Stimulated activated CD8-positive, alpha-beta memory T cell treated with anti-CD3 and anti-CD28 coated beads, Interleukin-15, amount 100 ng/mL, for 1 hour (primary cell): ENCODE measurements at regions not wholly inside any gene's neighbourhood (a gene's known extent, or its start where the extent isn't known, plus 50 kb on each side); places are given as distances from the start of the nearest gene placed in this dataset.
"Not testable (repeated sequence)": the region's sequence is repeated elsewhere in the genome, so short reads cannot be mapped to it uniquely, and the experiment has no call there.

Experiments used
- DNase-seq: peaks from one replicate; pipeline ENCODE4 v3.0.0-alpha.2; 2020; ENCODE audit warnings: low read depth

DNA sequence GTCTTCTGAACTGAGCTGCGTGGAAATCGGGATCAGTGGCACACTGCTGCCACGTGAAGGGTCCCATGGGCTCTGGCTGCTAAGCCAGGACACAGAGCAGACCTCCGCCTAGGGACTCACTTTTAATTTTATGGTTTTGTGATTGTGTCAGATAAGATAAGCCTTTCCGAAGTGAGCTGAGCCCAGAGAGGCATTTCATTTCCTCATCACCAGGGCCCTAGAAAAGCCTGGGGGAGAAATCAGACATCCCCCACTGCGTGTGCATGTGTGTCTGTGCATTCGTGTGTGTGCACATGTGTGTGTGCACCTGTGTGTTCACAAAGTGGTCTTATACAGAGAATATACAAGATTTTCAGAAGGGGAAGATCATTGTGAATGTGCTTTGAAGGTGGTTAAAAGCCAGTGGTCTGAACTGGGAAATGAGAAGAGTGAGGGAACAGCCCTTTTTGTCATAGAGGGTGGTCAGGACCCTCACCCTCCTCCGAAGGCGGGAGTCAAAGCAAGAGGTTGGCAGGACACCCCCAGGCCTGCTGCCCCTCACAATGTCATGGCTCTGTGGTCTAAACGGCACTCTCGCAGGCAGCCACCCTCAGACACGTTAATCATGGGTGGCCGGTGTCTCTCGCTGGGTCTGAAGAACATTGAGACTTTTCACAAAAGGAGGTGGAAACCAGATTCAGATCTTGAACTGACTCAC lies 176.1 kb upstream of the PFKP start:
- DNase-seq, result no peak

DNA sequence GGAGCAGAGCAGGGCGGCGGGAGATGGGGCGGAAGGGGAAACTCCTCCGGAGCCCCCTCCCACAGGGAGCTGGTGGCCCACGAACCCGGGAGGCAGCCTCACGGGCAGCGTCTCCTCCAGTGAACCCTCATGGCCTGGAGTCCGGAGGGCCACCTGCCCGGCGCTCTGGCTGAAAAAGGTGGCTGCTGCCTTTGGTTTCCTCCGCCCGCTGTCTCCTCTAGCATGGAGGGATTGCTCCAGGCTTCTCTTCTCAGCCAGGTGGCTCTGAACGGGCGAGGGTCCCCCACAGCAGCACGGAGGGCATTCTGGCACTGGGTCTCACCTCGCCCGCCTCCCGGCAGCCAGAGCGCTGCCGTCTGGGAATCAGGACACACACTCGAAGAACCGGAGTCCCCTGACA lies 177.3 kb upstream of the PFKP start:
- no peak for DNase-seq

DNA sequence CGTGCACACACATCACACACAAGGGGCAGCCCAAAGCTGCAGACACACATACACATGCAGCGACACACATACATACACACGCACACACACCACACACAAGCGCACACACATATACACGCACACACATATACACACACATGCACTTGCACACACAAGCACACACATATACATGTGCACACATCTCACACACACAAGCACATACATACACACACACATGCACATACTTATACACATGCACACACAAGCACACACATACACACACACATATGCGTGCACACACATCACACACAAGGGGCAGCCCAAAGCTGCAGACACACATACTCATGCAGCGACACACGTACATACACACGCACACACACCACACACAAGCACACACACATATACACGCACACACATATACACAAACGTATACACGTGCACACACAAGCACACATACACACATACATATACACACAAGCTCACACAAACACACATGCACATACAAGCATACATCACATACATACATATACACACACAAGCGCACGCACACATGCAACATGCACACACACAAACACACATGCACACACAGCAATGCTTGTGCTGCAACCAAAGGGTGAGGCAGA lies 178.8 kb upstream of the PFKP start:
- DNase-seq, result no peak

DNA sequence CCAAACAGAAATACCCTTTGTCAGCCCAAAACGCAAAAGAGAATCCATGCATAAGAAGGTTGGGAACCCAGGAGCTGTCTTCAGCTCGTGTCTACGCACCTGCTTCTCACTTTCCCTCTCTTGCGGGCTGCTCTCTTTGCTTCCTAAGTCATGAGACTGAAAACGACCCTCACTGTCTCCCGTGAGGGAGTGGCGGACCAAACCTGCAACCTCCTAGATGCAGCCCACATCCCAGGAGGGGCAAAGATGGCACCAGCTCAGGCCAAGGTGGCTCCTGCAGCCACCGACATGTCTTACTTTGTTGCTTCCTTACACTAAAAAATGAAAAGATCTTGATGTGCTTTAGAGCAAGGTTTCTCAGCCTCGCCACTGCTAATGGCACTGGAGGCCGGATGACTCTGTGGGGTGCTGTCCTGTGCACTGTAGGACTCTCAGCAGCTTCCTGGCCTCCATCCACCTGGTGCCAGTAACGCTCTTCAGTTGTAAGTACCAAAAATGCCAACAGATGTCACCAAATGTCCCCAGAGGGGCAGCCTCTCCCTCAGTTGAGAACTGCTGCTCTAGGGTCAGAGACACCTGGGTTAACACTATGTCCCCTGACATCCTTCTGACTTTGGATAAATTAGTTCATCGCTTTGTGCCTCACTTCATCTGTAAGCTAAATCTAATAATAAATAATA lies 179.8 kb upstream of the PFKP start:
- no peak for DNase-seq

- no peak for DNase-seq
Observed at GRCh38 chr10:2886662-2887061, 180.7 kb upstream of the PFKP start.

DNA sequence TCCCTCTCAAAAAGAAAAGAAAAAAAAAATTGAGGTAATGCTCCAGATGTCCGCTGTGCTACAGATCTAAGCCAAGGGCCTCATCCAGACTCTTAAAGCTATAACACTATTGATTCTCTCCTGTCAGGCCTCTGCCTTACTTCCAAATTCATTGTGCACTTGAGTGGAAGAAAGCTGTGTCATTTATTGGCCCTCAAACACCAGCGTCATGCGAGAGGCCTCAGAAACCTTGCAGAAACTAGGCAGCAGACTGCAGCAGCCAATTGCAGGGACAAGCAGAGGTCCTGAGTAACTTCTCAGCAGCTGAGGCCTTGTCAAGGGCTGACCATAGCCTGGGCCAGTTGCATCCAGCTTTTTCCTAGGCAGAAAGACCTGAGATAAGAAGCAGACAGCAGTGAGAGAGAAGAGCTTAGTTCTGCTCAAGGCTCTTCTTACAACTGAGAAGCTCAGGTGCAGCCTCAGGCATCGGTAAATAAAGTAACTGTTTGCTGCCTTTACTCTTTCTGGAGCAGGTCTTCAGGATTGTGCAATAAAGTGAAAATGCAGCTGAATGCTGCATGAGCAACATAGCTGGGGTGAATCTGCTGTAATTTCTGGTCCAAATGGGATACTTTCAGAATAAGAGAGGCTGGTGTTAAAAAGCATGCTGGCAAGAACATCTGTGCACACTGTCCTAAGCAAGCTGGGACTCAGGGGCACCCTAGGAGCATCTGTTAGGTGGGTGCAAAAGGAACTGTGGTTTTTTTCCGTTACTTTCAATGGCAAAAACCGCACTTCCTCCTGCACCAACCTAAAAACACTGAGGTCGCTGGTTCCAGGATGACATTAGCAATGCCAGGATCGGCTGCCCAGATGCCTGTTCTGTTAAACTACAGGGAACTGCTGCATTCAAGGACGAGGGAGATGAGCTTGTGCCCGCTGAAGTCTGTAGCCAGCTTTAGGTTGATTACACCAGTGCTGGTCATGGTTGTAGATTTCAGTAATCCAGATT lies 181.8 kb upstream of the PFKP start:
- DNase-seq, result no peak

DNA sequence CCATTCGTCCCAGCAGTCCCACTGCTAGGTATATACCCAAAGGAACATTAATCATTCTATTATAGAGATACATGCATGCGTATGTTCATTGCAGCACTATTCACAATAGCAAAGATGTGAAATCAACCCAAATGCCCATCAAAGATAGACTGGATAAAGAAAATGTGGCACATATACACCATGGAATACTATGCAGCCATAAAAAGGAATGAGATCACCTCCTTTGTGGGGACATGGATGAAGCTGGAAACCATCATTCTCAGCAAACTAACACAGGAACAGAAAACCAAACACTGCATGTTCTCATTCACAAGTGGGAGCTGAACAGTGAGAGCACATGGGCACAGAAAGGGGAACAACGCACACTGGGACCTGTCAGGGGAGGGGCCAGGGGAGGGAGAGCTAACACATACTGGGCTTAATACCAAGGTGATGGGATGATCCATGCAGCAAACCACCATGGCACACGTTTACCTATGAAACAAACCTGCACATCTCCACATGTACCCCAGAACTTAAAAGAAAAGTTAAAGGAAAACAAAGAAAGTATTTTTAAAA lies 183.3 kb upstream of the PFKP start:
- DNase-seq, result not testable (repeated sequence)

GRCh38 chr10:2883238-2883637 lies 184.1 kb upstream of the PFKP start:
- DNase-seq, result no peak

GRCh38 chr10:2882628-2883027 lies 184.7 kb upstream of the PFKP start:
- no peak for DNase-seq

GRCh38 chr10:2881720-2882620 lies 185.4 kb upstream of the PFKP start:
- DNase-seq, result no peak

GRCh38 chr10:2880050-2880449 lies 187.3 kb upstream of the PFKP start:
- DNase-seq, result not testable (repeated sequence)

DNA sequence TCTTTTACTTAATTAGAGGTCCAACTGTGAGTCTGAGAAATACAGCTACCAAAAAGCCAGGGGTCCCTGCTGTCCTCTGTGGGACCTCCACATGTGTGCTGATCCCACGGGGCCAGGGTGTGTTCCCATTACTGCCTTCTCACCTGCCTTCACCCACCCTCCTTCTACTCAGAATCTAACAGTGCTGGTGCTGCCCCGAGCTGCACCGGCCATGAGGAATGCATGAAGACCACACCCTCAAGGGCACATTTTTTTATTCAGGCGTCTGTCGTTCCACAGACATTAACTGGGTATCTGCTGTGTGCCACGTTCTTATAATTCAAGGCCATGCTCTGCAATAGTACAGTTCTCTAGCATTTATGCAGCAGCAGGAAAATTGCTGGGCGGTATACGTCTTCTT lies 188.5 kb upstream of the PFKP start:
- DNase-seq, result no peak

DNA sequence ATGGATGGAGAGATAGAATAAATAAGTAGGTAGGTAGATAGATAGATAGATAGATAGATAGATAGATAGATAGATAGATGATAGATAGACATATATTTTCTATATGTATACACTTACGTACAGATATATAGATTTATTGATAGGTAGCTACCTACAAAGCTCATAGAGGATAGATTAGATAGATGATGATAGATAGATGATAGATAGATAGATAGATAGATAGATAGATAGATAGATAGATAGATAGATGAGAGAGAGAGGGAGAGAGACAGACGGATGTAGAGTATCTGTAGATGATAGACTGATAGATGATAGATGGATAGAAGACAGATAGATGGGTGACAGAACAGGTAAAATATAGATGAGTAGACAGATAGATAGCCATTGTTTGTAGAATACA lies 191.3 kb upstream of the PFKP start:
- DNase-seq, result no peak

DNA sequence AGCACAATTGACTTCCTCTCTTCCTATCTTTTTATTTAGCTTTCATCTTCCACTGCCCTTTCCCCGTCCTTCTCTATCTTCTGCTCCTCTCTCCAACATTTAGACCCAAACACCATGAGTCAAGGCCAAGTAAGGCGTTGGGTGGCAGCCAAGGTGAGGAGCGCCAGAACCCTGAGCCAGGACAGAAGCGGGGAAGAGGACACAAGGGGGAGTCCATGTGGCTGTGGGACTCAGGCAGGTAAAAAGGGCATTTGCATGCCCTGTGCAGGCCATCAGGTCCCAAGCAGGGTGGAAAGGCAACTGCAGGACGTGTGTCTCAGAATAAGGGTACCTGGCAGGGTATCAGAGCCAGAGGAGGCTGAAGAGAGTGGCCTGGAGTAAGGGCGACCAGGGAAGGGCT lies 192.4 kb upstream of the PFKP start:
- no peak for DNase-seq

DNA sequence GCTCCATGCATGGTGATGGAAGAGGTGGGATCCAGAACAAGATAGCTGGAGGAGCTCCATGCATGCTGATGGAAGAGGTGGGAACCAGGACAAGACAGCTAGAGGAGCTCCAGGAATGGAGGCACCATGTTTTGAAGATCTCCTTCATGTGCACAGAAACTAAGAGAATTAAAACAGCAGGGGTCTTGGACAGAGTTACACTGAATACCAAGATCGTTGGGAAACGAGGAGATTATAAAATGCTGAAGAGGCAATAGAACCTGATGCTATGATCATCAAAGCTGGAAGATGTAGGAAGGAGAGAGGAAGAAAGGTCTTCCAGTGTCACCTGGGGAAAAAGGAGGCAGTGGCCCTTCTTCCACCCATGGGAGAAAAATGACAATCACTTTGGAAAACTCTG lies 193.6 kb upstream of the PFKP start:
- no peak for DNase-seq

- no peak for DNase-seq
Observed at GRCh38 chr10:2871673-2872219, 195.6 kb upstream of the PFKP start.

DNA sequence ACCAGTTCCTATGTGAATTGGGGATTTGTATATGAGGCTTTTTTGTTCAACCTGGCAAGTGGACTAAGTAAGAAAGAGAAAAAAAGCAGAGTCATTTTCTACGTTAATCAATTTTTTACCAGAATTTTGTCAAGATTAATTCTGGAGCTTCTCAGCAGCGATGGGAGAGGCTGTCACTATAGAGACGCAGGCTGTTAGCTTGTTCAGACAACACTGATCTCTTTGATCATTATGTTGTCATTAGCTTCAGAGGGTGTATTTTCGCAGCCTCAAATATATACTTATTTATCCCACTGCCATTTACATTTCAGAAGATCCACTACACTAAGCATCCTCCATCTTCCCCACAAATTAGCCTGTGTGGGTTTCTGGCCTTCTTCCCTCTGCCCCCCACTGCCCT lies 196.7 kb upstream of the PFKP start:
- DNase-seq, result no peak

DNA sequence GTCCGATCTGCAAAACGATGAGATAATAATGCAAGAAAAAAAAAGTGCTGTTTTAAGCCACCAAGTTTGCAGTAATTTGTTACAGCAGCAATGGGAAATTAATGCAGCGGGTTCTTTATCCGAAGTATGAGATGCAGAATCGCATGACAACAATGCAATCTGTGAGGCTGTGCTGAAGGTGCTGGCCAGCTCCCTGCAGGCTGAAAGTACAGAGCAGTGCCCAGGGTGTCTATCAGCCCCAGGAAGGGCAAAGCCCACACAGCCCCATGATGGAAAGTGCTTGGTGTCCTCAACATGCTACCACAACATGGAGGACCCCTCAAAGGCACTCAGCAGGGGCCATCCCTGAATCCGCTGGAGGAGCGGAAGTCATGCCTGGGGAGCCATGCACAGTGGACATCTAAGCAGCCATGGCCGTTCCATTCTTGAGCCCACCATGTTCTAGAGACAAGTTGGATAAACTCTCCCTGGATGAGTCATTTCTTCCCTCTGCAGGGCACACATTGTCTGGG lies 199.5 kb upstream of the PFKP start:
- DNase-seq, result no peak

GRCh38 chr10:2866569-2866968 lies 200.8 kb upstream of the PFKP start:
- no peak for DNase-seq

GRCh38 chr10:2861632-2862210 lies 205.6 kb upstream of the PFKP start:
- no peak for DNase-seq
